IMR-90 (cell line): ENCODE measurements at regions not wholly inside any gene's neighbourhood (a gene's known extent, or its start where the extent isn't known, plus 50 kb on each side); places are given as distances from the start of the nearest gene placed in this dataset.

Source experiments
- ATAC-seq: fragments of 200-7000 bp; cut with Tn5 transposase; 2 replicates; pipeline ENCODE4 v1.9.1; 2020; ENCODE audit warnings: low read depth, mild to moderate bottlenecking, moderate library complexity
- BruUV-seq: library from RNA; stranded (reverse); fragments of 400-500 nt; replicated peaks from 2 replicates; lab custom pipeline; 2021; lab: Mats Ljungman, UMichigan
- CTCF ChIA-PET: fragments of 300-600 bp; formaldehyde crosslinking; extraction: SDS; loops from one replicate; lab custom pipeline; 2021; ENCODE audit warnings: antibody characterized with exemption; lab: Yijun Ruan, JAX
- POLR2A ChIA-PET: fragments of 300-600 bp; sonication (Branson Sonifier 250); formaldehyde crosslinking; loops from one replicate; lab custom pipeline; 2022; ENCODE audit warnings: antibody characterized with exemption; ENCODE audit not compliant: unreplicated experiment; lab: Charles Lee
- DNase-seq: peaks from one replicate; pipeline ENCODE4 v3.0.0; 2013
- H2AFZ ChIP-seq: replicated peaks from 2 replicates; pipeline ENCODE3; 2013; ENCODE audit warnings: low read length, mild to moderate bottlenecking; ENCODE audit not compliant: poor library complexity
- H2AK5ac ChIP-seq: 2 replicates; pipeline ENCODE4 v1.6.1; 2013; ENCODE audit warnings: low read depth, low read length, inconsistent platforms
- H2AK9ac ChIP-seq: replicated peaks from 2 replicates; pipeline ENCODE3; 2013; ENCODE audit warnings: mild to moderate bottlenecking, low read depth, low read length, moderate library complexity; ENCODE audit not compliant: poor library complexity
- H2BK120ac ChIP-seq: 2 replicates; pipeline ENCODE4 v1.6.1; 2013; ENCODE audit warnings: low read depth, low read length, inconsistent platforms
- H2BK15ac ChIP-seq: 3 replicates; pipeline ENCODE4 v1.6.1; 2013; ENCODE audit warnings: low read depth, low read length, inconsistent platforms
- H2BK20ac ChIP-seq: 2 replicates; pipeline ENCODE4 v1.6.1; 2013; ENCODE audit warnings: low read depth, mild to moderate bottlenecking, inconsistent platforms, low read length, moderate library complexity
- H2BK5ac ChIP-seq: 2 replicates; pipeline ENCODE4 v1.6.1; 2013; ENCODE audit warnings: mild to moderate bottlenecking, low read depth, low read length, inconsistent platforms; ENCODE audit not compliant: poor library complexity, severe bottlenecking
- H3K14ac ChIP-seq: replicated peaks from 2 replicates; pipeline ENCODE4 v1.6.1; 2013; ENCODE audit warnings: low read depth, low read length, inconsistent platforms
- H3K18ac ChIP-seq: 2 replicates; pipeline ENCODE4 v1.6.1; 2013; ENCODE audit warnings: low read depth, low read length, control low read depth
- H3K23ac ChIP-seq: 2 replicates; pipeline ENCODE4 v1.6.1; 2013; ENCODE audit warnings: low read depth, low read length, inconsistent platforms
- H3K27ac ChIP-seq: 2 replicates; pipeline ENCODE4 v1.5.1; 2013; ENCODE audit warnings: mild to moderate bottlenecking, control low read depth, low read length; ENCODE audit not compliant: insufficient read depth
- H3K27me3 ChIP-seq: 2 replicates; pipeline ENCODE4 v1.6.1; 2013; ENCODE audit warnings: low read length; ENCODE audit not compliant: control insufficient read depth, insufficient read depth
- H3K36me3 ChIP-seq: 2 replicates; pipeline ENCODE4 v1.6.1; 2013; ENCODE audit warnings: low read length, mixed read lengths; ENCODE audit not compliant: control insufficient read depth, insufficient read depth
- H3K4ac ChIP-seq: 2 replicates; pipeline ENCODE4 v1.6.1; 2013; ENCODE audit warnings: low read depth, low read length, inconsistent platforms
- H3K4me1 ChIP-seq: 2 replicates; pipeline ENCODE4 v1.6.1; 2013; ENCODE audit warnings: low read length, mixed read lengths; ENCODE audit not compliant: control insufficient read depth, insufficient read depth
- H3K4me2 ChIP-seq: 2 replicates; pipeline ENCODE4 v1.6.1; 2013; ENCODE audit warnings: low read depth, mild to moderate bottlenecking, control low read depth, low read length, moderate library complexity
- H3K4me3 ChIP-seq: 2 replicates; pipeline ENCODE4 v1.5.1; 2013; ENCODE audit warnings: low read depth, mild to moderate bottlenecking, control low read depth, low read length, moderate library complexity; ENCODE audit not compliant: insufficient read depth
- H3K56ac ChIP-seq: 2 replicates; pipeline ENCODE4 v1.6.1; 2013; ENCODE audit warnings: low read length, inconsistent platforms; ENCODE audit not compliant: insufficient read depth; ENCODE audit errors: extremely low read depth
- H3K79me1 ChIP-seq, 2 experiments: 2 replicates each; pipeline ENCODE4 v1.6.1; 2013; ENCODE audit warnings: low read length in 2 of 2, inconsistent platforms in 1 of 2, low read depth in 1 of 2
- H3K9ac ChIP-seq: 2 replicates; pipeline ENCODE4 v1.6.1; 2013; ENCODE audit warnings: low read depth, low read length, control low read depth
- H3K9me1 ChIP-seq: 2 replicates; pipeline ENCODE4 v1.6.1; 2013; ENCODE audit warnings: low read length, inconsistent platforms; ENCODE audit not compliant: insufficient read depth
- H3K9me3 ChIP-seq: 2 replicates; pipeline ENCODE4 v1.6.1; 2013; ENCODE audit warnings: low read length; ENCODE audit not compliant: control insufficient read depth, insufficient read depth
- H4K20me1 ChIP-seq: 2 replicates; pipeline ENCODE4 v1.6.1; 2013; ENCODE audit warnings: low read length, inconsistent platforms; ENCODE audit not compliant: insufficient read depth
- H4K5ac ChIP-seq: 2 replicates; pipeline ENCODE4 v1.6.1; 2013; ENCODE audit warnings: mild to moderate bottlenecking, low read depth, low read length, control low read depth
- H4K8ac ChIP-seq, 2 experiments: 2 replicates each; pipeline ENCODE4 v1.6.1; 2013; ENCODE audit warnings: low read depth in 2 of 2, low read length in 2 of 2, control low read depth in 1 of 2, inconsistent platforms in 1 of 2
- H4K91ac ChIP-seq: 2 replicates; pipeline ENCODE4 v1.6.1; 2013; ENCODE audit warnings: low read depth, low read length, inconsistent platforms; ENCODE audit not compliant: insufficient read depth
- BHLHE40 ChIP-seq: fragments of 150-350 bp; IDR thresholded peaks from 2 replicates; pipeline ENCODE4 v1.6.1; 2016; ENCODE audit warnings: mild to moderate bottlenecking, low read depth, low read length
- CEBPB ChIP-seq: IDR thresholded peaks from 2 replicates; pipeline ENCODE4 v1.6.1; 2012; ENCODE audit warnings: low read depth, low read length, improper control_type of control experiment
- CHD1 ChIP-seq: IDR thresholded peaks from 2 replicates; pipeline ENCODE4 v1.6.1; 2012; ENCODE audit warnings: low read depth, low read length, improper control_type of control experiment
- ELK1 ChIP-seq: fragments of 150-350 bp; IDR thresholded peaks from 2 replicates; pipeline ENCODE4 v1.6.1; 2016; ENCODE audit warnings: low read depth, mild to moderate bottlenecking, low read length, moderate library complexity, borderline replicate concordance
- FOS ChIP-seq: fragments of 150-350 bp; IDR thresholded peaks from 2 replicates; pipeline ENCODE4 v1.6.1; 2016; ENCODE audit warnings: low read depth, low read length
- MAFK ChIP-seq: IDR thresholded peaks from 2 replicates; pipeline ENCODE4 v1.6.1; 2012; ENCODE audit warnings: low read depth, low read length, improper control_type of control experiment
- MAZ ChIP-seq: IDR thresholded peaks from 2 replicates; pipeline ENCODE4 v1.6.1; 2012; ENCODE audit warnings: low read depth, mild to moderate bottlenecking, low read length, improper control_type of control experiment, moderate library complexity, borderline replicate concordance
- MXI1 ChIP-seq: IDR thresholded peaks from 2 replicates; pipeline ENCODE4 v1.6.1; 2012; ENCODE audit warnings: low read depth, mild to moderate bottlenecking, low read length, moderate library complexity, borderline replicate concordance
- NFE2L2 ChIP-seq: fragments of 150-350 bp; IDR thresholded peaks from 2 replicates; pipeline ENCODE4 v1.6.1; 2016; ENCODE audit warnings: low read depth, mild to moderate bottlenecking, low read length
- POLR2A ChIP-seq: IDR thresholded peaks from 2 replicates; pipeline ENCODE4 v1.6.1; 2012; ENCODE audit warnings: mild to moderate bottlenecking, low read depth, low read length
- RAD21 ChIP-seq: IDR thresholded peaks from 2 replicates; pipeline ENCODE4 v1.6.1; 2012; ENCODE audit warnings: low read length, improper control_type of control experiment
- RCOR1 ChIP-seq: IDR thresholded peaks from 2 replicates; pipeline ENCODE4 v1.6.1; 2012; ENCODE audit warnings: mild to moderate bottlenecking, low read length, improper control_type of control experiment; ENCODE audit not compliant: insufficient replicate concordance
- RFX5 ChIP-seq: IDR thresholded peaks from 2 replicates; pipeline ENCODE4 v1.8.0; 2012; ENCODE audit warnings: low read depth, mild to moderate bottlenecking, low read length, moderate library complexity
- SMC3 ChIP-seq: fragments of 150-350 bp; IDR thresholded peaks from 2 replicates; pipeline ENCODE4 v1.6.1; 2016; ENCODE audit warnings: low read depth, mild to moderate bottlenecking, antibody characterized with exemption, low read length, moderate library complexity
- WGBS, 2 experiments: methylation state at CpG; one replicate each; pipeline versions ENCODE4 v1.1.5 to v1.1.7; 2013; ENCODE audit warnings: missing lambda C conversion rate in 2 of 2; ENCODE audit not compliant: insufficient read length in 1 of 2; ENCODE audit errors: extremely low coverage in 2 of 2; 5-methylcytosine and 5-hydroxymethylcytosine counted together
- dilution Hi-C: fragments of 300-500 bp; cut with HindIII; formaldehyde crosslinking; loops from one replicate; pipeline ENCODE4 v1.14.3; 2018; ENCODE audit warnings: low sequenced_read_pairs; ENCODE audit not compliant: unreplicated experiment
- in situ Hi-C: fragments of 300-500 bp; cut with MboI; formaldehyde crosslinking; loops from 3 replicates; pipeline ENCODE4 v1.14.3; 2019; ENCODE audit warnings: low sequenced_read_pairs, inconsistent platforms, mixed read lengths
- intact Hi-C: fragments of 100-400 bp; cut with micrococcal nuclease; formaldehyde crosslinking; loops from 2 replicates; pipeline ENCODE4 v1.10.0; 2022
- TF ChIP-seq, protein P1 (sequence below): fragments of 150-350 bp; IDR thresholded peaks from 2 replicates; pipeline ENCODE4 v1.6.1; 2017; ENCODE audit warnings: mild to moderate bottlenecking, antibody characterized with exemption, low read length, low read depth
- TF ChIP-seq, protein P2 (sequence below): conservative IDR thresholded peaks from 2 replicates; pipeline ENCODE4 v1.5.1; 2012; ENCODE audit warnings: mild to moderate bottlenecking, low read depth, low read length, improper control_type of control experiment

DNA sequence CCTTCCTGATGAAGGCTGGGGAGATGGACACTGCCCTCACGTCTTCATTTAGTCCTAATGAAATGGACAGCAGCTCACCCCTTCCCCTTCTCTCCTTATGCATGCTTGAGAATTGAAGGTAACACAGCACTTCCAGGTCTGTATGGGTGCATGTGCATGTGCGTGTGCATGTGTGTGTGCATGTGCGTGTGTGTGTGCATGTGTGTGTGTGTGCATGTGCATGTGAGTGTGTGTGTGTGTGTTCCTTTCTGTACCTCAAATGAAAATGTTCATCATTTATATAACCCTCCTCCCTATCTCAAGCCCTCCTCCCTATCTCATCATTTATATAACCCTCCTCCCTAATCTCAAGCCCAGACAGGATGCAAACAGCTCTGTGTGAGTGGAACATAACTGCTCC lies 444.8 kb downstream of the MAT2B start:
- H2BK120ac ChIP-seq = no peak overlapping the region
- no peak overlapping the region for H4K8ac ChIP-seq
- no peak overlapping the region for H3K56ac ChIP-seq
- no peaks in the 10 kb centered on the region for H3K27me3 ChIP-seq
- H2AFZ ChIP-seq = no peak overlapping the region
- no peak overlapping the region for H3K4ac ChIP-seq
- H3K4me3 ChIP-seq = no peak overlapping the region
- H3K9ac ChIP-seq = no peak overlapping the region
- no peak overlapping the region for H2BK15ac ChIP-seq
- H3K14ac ChIP-seq = no peak overlapping the region
- H4K20me1 ChIP-seq = no peaks in the 10 kb centered on the region
- no peak overlapping the region for H3K18ac ChIP-seq
- no CpG with 5 or more reads among the region's 3 CpGs for WGBS, 2 experiments
- no peak overlapping the region for H3K27ac ChIP-seq
- H2AK5ac ChIP-seq = no peak overlapping the region
- CTCF ChIA-PET = no interaction called here
- no peaks in the 10 kb centered on the region for H3K36me3 ChIP-seq
- H3K9me1 ChIP-seq = no peaks in the 10 kb centered on the region
- no peak overlapping the region for H2BK5ac ChIP-seq
- no peak overlapping the region for H2AK9ac ChIP-seq
- TF ChIP-seq FOS (no peak), BHLHE40 (no peak), RCOR1 (no peak), NFE2L2 (no peak), POLR2A (no peak), CHD1 (no peak), MXI1 (no peak), CEBPB (no peak), RFX5 (no peak), MAFK (no peak), SMC3 (no peak), MAZ (no peak), ELK1 (no peak), RAD21 (no peak)
- TF ChIP-seq, protein P1, sequence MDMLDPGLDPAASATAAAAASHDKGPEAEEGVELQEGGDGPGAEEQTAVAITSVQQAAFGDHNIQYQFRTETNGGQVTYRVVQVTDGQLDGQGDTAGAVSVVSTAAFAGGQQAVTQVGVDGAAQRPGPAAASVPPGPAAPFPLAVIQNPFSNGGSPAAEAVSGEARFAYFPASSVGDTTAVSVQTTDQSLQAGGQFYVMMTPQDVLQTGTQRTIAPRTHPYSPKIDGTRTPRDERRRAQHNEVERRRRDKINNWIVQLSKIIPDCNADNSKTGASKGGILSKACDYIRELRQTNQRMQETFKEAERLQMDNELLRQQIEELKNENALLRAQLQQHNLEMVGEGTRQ = no peak
- TF ChIP-seq, protein P2, sequence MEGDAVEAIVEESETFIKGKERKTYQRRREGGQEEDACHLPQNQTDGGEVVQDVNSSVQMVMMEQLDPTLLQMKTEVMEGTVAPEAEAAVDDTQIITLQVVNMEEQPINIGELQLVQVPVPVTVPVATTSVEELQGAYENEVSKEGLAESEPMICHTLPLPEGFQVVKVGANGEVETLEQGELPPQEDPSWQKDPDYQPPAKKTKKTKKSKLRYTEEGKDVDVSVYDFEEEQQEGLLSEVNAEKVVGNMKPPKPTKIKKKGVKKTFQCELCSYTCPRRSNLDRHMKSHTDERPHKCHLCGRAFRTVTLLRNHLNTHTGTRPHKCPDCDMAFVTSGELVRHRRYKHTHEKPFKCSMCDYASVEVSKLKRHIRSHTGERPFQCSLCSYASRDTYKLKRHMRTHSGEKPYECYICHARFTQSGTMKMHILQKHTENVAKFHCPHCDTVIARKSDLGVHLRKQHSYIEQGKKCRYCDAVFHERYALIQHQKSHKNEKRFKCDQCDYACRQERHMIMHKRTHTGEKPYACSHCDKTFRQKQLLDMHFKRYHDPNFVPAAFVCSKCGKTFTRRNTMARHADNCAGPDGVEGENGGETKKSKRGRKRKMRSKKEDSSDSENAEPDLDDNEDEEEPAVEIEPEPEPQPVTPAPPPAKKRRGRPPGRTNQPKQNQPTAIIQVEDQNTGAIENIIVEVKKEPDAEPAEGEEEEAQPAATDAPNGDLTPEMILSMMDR = no peak
- no peak for ATAC-seq
- dilution Hi-C loops = no loop called here
- no peak overlapping the region for H4K91ac ChIP-seq
- no peaks in the 10 kb centered on the region for H3K9me3 ChIP-seq
- H3K4me1 ChIP-seq = no peaks in the 10 kb centered on the region; the same call in 1 of the 2 replicates
- BruUV-seq = no TSS peak
- no peak overlapping the region for H2BK20ac ChIP-seq
- in situ Hi-C loops = no loop called here
- H3K23ac ChIP-seq = no peak overlapping the region
- DNase-seq = no peak
- H3K79me1 ChIP-seq = no peaks in the 10 kb centered on the region
- intact Hi-C loops = no loop called here
- POLR2A ChIA-PET = no interaction called here
- H3K4me2 ChIP-seq = no peak overlapping the region
- no peak overlapping the region for H4K5ac ChIP-seq
